ENCODE measurements at regions not wholly inside any gene's neighbourhood (a gene's known extent, or its start where the extent isn't known, plus 50 kb on each side); places are given as distances from the start of the nearest gene placed in this dataset.

DNA sequence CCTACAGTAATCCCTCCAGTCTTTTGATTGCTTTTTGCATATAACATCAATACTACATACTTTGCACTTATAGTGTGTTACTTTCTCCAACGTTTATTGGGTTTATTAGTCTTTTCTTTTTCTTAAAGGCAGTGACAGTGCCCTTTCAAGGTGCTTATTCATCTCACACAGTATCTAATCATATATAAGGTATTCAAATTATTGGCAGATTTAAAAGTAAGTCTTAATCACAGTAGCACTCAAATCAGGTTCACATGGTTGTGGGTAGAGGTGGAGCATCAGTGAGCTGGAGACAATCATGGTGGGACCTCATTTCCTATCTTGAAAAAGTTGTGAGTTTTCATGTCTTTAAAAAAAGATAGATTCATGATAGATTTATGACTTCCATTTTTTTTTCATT is 706.2 kb downstream of the GALC start:
- no peak overlapping the region for H3K4me3 ChIP-seq (ENCODE audit: extremely low read depth, insufficient read depth, low read length, poor library complexity, severe bottlenecking)
- H3K9me3 ChIP-seq (ENCODE audit: control insufficient read depth, low read length) = no peaks in the 10 kb centered on the region
- H3K36me3 ChIP-seq (ENCODE audit: control insufficient read depth, insufficient read depth, low read length) = no peaks in the 10 kb centered on the region
- H3K4me1 ChIP-seq (ENCODE audit: control insufficient read depth, insufficient read depth, low read length, poor library complexity, severe bottlenecking) = no peaks in the 10 kb centered on the region
- WGBS, 2 experiments (ENCODE audit: insufficient coverage in 2 of 2) = no CpG with 5 or more reads among the region's 1 CpG
- no peak overlapping the region for H3K27ac ChIP-seq (ENCODE audit: low read depth, low read length, severe bottlenecking)

- H3K4me3 ChIP-seq (ENCODE audit: extremely low read depth, insufficient read depth, low read length, poor library complexity, severe bottlenecking) = no peak overlapping the region
- H3K9me3 ChIP-seq (ENCODE audit: control insufficient read depth, low read length) = no peaks in the 10 kb centered on the region
Measured at GRCh38 chr14:87286191-87286590, 706.8 kb downstream of the GALC start.

GRCh38 chr14:87285506-87285905 is 707.5 kb downstream of the GALC start:
- H3K4me1 ChIP-seq (ENCODE audit: control insufficient read depth, insufficient read depth, low read length, poor library complexity, severe bottlenecking) = no peaks in the 10 kb centered on the region
- WGBS, 2 experiments (ENCODE audit: insufficient coverage in 2 of 2) = 85 to 95% methylated on average over 2 of the region's 2 CpGs
- no peak overlapping the region for H3K4me3 ChIP-seq (ENCODE audit: extremely low read depth, insufficient read depth, low read length, poor library complexity, severe bottlenecking)
- no peaks in the 10 kb centered on the region for H3K36me3 ChIP-seq (ENCODE audit: control insufficient read depth, insufficient read depth, low read length)
- H3K27ac ChIP-seq (ENCODE audit: low read depth, low read length, severe bottlenecking) = no peak overlapping the region
- H3K9me3 ChIP-seq (ENCODE audit: control insufficient read depth, low read length) = no peaks in the 10 kb centered on the region

More at GRCh38 chr14:87286191-87286590, 706.8 kb downstream of the GALC start:
- no peak overlapping the region for H3K27ac ChIP-seq (ENCODE audit: low read depth, low read length, severe bottlenecking)
- H3K4me1 ChIP-seq (ENCODE audit: control insufficient read depth, insufficient read depth, low read length, poor library complexity, severe bottlenecking) = no peaks in the 10 kb centered on the region
- WGBS, 2 experiments (ENCODE audit: insufficient coverage in 2 of 2) = 100% methylated on average over 1 of the region's 1 CpG; no CpG with 5 or more reads in 1 of the 2 experiments
- no peaks in the 10 kb centered on the region for H3K36me3 ChIP-seq (ENCODE audit: control insufficient read depth, insufficient read depth, low read length)

GRCh38 chr14:87283547-87283946 is 709.4 kb downstream of the GALC start:
- H3K4me1 ChIP-seq (ENCODE audit: control insufficient read depth, insufficient read depth, low read length, poor library complexity, severe bottlenecking) = no peaks in the 10 kb centered on the region

DNA sequence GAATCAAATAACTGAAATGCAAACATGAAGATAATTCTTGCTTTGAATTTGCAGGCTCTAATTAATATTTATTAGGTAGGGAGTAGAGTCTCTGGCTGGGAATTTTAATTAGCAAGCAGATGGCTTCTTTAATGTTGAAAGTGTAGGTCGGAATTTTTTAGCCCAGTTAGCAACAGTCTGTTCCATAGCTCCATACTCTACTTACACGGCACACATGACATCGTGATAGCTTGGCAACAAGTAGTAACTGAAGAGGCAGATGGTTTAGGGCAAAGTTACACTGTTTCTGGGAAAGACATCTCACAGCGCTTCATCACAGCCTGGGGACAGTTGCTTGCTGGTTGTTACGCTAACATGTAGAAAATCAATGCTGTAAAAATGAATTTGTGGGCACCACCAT is 710.7 kb downstream of the GALC start:
- no peak overlapping the region for H3K27ac ChIP-seq (ENCODE audit: low read depth, low read length, severe bottlenecking)
- H3K4me3 ChIP-seq (ENCODE audit: extremely low read depth, insufficient read depth, low read length, poor library complexity, severe bottlenecking) = no peak overlapping the region
- WGBS, 2 experiments (ENCODE audit: insufficient coverage in 2 of 2) = 87 to 100% methylated on average over 3 to 4 of the region's 5 CpGs

More at GRCh38 chr14:87283547-87283946, 709.4 kb downstream of the GALC start:
- Histone ChIP-seq H3K36me3 (ENCODE audit: control insufficient read depth, insufficient read depth, low read length) (no peaks in the 10 kb centered on the region), H3K9me3 (ENCODE audit: control insufficient read depth, low read length) (no peaks in the 10 kb centered on the region), H3K27ac (ENCODE audit: low read depth, low read length, severe bottlenecking) (no peak overlapping the region), H3K4me3 (ENCODE audit: extremely low read depth, insufficient read depth, low read length, poor library complexity, severe bottlenecking) (no peak overlapping the region)
- 93% methylated on average over 4 of the region's 5 CpGs; no CpG with 5 or more reads in 1 of the 2 experiments for WGBS, 2 experiments (ENCODE audit: insufficient coverage in 2 of 2)

DNA sequence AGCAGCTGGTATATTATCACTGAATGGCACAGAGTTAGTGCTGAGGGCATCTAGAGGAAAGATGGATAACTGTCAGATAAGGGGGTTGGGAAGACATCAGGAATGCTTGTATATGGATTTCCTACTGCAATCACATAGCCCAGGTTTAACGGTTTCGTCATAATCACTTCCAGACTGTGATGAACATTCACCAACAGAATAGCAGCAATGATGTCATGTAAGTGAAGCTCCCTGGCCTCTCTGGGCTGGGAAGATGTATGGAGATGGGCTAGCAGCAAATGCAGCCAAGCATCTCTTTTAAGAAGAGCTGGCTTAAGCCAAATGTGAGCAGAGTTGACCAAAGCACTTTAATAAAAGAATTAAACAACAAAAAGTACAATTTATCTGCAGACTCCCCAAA is 714.6 kb downstream of the GALC start:
- no peaks in the 10 kb centered on the region for H3K36me3 ChIP-seq (ENCODE audit: control insufficient read depth, insufficient read depth, low read length)
- H3K4me3 ChIP-seq (ENCODE audit: extremely low read depth, insufficient read depth, low read length, poor library complexity, severe bottlenecking) = no peak overlapping the region
- WGBS, 2 experiments (ENCODE audit: insufficient coverage in 2 of 2) = no CpG with 5 or more reads among the region's 2 CpGs
- no peak overlapping the region for H3K27ac ChIP-seq (ENCODE audit: low read depth, low read length, severe bottlenecking)
- no peaks in the 10 kb centered on the region for H3K9me3 ChIP-seq (ENCODE audit: control insufficient read depth, low read length)
- no peaks in the 10 kb centered on the region for H3K4me1 ChIP-seq (ENCODE audit: control insufficient read depth, insufficient read depth, low read length, poor library complexity, severe bottlenecking)

More for the DNA sequence above, 710.7 kb downstream of the GALC start:
- H3K9me3 ChIP-seq (ENCODE audit: control insufficient read depth, low read length) = no peaks in the 10 kb centered on the region
- H3K36me3 ChIP-seq (ENCODE audit: control insufficient read depth, insufficient read depth, low read length) = no peaks in the 10 kb centered on the region
- H3K4me1 ChIP-seq (ENCODE audit: control insufficient read depth, insufficient read depth, low read length, poor library complexity, severe bottlenecking) = no peaks in the 10 kb centered on the region

DNA sequence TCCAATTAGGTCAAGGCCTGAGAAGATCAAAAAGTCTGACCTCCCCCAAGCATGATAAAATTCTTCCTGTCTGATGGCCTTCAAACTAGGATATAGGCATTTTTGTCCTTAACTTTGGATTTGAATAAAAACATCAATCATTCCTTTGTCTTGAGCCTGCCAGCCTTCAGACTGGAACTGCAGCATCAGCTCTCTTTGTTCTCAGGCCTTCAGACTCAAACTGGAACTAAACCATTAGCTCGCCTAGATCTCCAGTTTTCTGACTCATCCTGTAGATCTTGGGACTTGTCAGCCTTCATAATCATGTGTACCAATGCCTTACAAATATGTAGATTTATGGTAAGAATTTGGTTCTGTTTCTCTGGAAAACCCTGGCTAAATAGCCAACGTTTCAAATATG is 721.7 kb downstream of the GALC start:
- Histone ChIP-seq H3K4me1 (ENCODE audit: control insufficient read depth, insufficient read depth, low read length, poor library complexity, severe bottlenecking) (no peaks in the 10 kb centered on the region), H3K27ac (ENCODE audit: low read depth, low read length, severe bottlenecking) (no peak overlapping the region), H3K36me3 (ENCODE audit: control insufficient read depth, insufficient read depth, low read length) (no peaks in the 10 kb centered on the region), H3K4me3 (ENCODE audit: extremely low read depth, insufficient read depth, low read length, poor library complexity, severe bottlenecking) (no peak overlapping the region), H3K9me3 (ENCODE audit: control insufficient read depth, low read length) (no peaks in the 10 kb centered on the region)
- WGBS, 2 experiments (ENCODE audit: insufficient coverage in 2 of 2) = 67% methylated on average over 1 of the region's 2 CpGs; no CpG with 5 or more reads in 1 of the 2 experiments

- no peak overlapping the region for H3K27ac ChIP-seq (ENCODE audit: low read depth, low read length, severe bottlenecking)
- no peak overlapping the region for H3K4me3 ChIP-seq (ENCODE audit: extremely low read depth, insufficient read depth, low read length, poor library complexity, severe bottlenecking)
- H3K4me1 ChIP-seq (ENCODE audit: control insufficient read depth, insufficient read depth, low read length, poor library complexity, severe bottlenecking) = no peaks in the 10 kb centered on the region
- H3K9me3 ChIP-seq (ENCODE audit: control insufficient read depth, low read length) = no peaks in the 10 kb centered on the region
- WGBS, 2 experiments (ENCODE audit: insufficient coverage in 2 of 2) = 86 to 100% methylated on average over 1 of the region's 2 CpGs
- no peaks in the 10 kb centered on the region for H3K36me3 ChIP-seq (ENCODE audit: control insufficient read depth, insufficient read depth, low read length)
Measured at GRCh38 chr14:87268997-87269396, 724.0 kb downstream of the GALC start.

DNA sequence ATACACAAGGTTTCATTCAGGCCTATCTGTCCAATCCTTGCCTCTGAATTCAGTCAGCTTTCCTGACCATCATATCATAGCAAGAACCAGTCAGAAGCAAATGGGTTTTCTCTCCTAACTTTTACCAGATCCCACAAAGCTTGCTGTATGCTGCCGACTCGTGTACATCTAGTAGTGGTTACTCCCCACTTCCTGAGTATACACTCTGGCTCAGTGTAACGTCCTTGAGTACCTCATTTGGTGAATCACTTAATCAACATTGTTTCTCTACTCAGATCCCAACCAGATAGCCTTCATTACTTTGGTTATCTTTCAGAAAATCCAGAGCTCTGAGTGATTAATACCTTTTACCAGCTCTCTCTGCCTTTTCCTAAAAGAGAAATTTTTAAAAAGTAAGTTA is 728.2 kb downstream of the GALC start:
- Histone ChIP-seq H3K4me3 (ENCODE audit: extremely low read depth, insufficient read depth, low read length, poor library complexity, severe bottlenecking) (no peak overlapping the region), H3K4me1 (ENCODE audit: control insufficient read depth, insufficient read depth, low read length, poor library complexity, severe bottlenecking) (no peaks in the 10 kb centered on the region), H3K27ac (ENCODE audit: low read depth, low read length, severe bottlenecking) (no peak overlapping the region), H3K9me3 (ENCODE audit: control insufficient read depth, low read length) (no peaks in the 10 kb centered on the region), H3K36me3 (ENCODE audit: control insufficient read depth, insufficient read depth, low read length) (no peaks in the 10 kb centered on the region)
- WGBS, 2 experiments (ENCODE audit: insufficient coverage in 2 of 2) = 87 to 88% methylated on average over 3 of the region's 3 CpGs

- Histone ChIP-seq H3K36me3 (ENCODE audit: control insufficient read depth, insufficient read depth, low read length) (no peaks in the 10 kb centered on the region), H3K27ac (ENCODE audit: low read depth, low read length, severe bottlenecking) (no peak overlapping the region), H3K9me3 (ENCODE audit: control insufficient read depth, low read length) (no peaks in the 10 kb centered on the region), H3K4me3 (ENCODE audit: extremely low read depth, insufficient read depth, low read length, poor library complexity, severe bottlenecking) (no peak overlapping the region), H3K4me1 (ENCODE audit: control insufficient read depth, insufficient read depth, low read length, poor library complexity, severe bottlenecking) (no peaks in the 10 kb centered on the region)
- WGBS, 2 experiments (ENCODE audit: insufficient coverage in 2 of 2) = 73 to 96% methylated on average over 1 to 2 of the region's 2 CpGs
Measured at GRCh38 chr14:87264272-87264785, 728.7 kb downstream of the GALC start.

DNA sequence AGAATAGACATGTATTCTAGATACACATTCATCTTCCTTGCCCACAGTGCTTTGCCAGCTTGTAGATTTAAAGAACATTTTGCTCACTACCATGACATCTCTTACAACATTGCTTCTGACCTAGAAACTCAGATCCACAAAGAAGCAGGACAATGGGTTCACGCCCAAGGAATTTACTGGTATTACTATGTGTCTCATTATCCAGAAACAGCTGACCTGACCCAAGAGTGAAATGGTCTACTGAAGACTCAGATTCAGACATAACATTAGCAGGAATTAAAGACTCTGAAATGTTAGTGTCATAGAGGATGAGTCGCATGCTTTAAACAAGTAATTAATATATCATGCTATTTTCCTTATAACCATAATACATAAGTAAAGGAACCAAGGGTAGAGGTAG is 731.4 kb downstream of the GALC start:
- peaks cover 9% of the 10 kb centered on the region for H3K9me3 ChIP-seq (ENCODE audit: control insufficient read depth, low read length)
- H3K4me1 ChIP-seq (ENCODE audit: control insufficient read depth, insufficient read depth, low read length, poor library complexity, severe bottlenecking) = no peaks in the 10 kb centered on the region

More for the DNA sequence above, 731.4 kb downstream of the GALC start:
- Histone ChIP-seq H3K27ac (ENCODE audit: low read depth, low read length, severe bottlenecking) (no peak overlapping the region), H3K4me3 (ENCODE audit: extremely low read depth, insufficient read depth, low read length, poor library complexity, severe bottlenecking) (no peak overlapping the region), H3K36me3 (ENCODE audit: control insufficient read depth, insufficient read depth, low read length) (no peaks in the 10 kb centered on the region)
- 100% methylated on average over 1 of the region's 2 CpGs; no CpG with 5 or more reads in 1 of the 2 experiments for WGBS, 2 experiments (ENCODE audit: insufficient coverage in 2 of 2)
